ENCODE measurements at regions not wholly inside any gene's neighbourhood (a gene's known extent, or its start where the extent isn't known, plus 50 kb on each side); places are given as distances from the start of the nearest gene placed in this dataset.

DNA sequence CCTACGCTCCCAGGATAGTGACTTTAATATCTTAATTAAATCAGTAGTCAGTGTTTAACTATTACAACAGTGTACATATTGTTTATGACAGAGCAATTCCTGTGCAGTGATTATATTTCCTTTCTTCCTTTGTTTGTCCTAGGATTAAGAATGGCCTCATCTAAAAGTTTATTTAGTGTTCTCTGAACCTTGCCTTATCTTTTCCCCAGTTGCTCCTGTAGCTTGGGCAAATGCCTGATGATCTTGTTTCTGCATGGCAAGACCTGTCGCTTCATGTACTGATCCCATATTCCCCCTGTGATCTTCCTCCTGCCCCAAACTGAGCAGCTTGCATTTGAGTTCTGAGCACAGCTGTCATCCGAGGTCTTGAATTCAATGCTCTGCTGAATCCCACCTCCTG lies 69.1 kb upstream of the STUM start (continued):
- no peak for TF ChIP-seq ZNF552 (CRISPR knock-in tag; IDR thresholded peaks at IDR 0.05; ENCODE audit: borderline replicate concordance)
- TF ChIP-seq ZNF652 (CRISPR knock-in tag; IDR thresholded peaks at IDR 0.05; ENCODE audit: borderline replicate concordance, low read depth): no peak
- TF ChIP-seq, protein P1, sequence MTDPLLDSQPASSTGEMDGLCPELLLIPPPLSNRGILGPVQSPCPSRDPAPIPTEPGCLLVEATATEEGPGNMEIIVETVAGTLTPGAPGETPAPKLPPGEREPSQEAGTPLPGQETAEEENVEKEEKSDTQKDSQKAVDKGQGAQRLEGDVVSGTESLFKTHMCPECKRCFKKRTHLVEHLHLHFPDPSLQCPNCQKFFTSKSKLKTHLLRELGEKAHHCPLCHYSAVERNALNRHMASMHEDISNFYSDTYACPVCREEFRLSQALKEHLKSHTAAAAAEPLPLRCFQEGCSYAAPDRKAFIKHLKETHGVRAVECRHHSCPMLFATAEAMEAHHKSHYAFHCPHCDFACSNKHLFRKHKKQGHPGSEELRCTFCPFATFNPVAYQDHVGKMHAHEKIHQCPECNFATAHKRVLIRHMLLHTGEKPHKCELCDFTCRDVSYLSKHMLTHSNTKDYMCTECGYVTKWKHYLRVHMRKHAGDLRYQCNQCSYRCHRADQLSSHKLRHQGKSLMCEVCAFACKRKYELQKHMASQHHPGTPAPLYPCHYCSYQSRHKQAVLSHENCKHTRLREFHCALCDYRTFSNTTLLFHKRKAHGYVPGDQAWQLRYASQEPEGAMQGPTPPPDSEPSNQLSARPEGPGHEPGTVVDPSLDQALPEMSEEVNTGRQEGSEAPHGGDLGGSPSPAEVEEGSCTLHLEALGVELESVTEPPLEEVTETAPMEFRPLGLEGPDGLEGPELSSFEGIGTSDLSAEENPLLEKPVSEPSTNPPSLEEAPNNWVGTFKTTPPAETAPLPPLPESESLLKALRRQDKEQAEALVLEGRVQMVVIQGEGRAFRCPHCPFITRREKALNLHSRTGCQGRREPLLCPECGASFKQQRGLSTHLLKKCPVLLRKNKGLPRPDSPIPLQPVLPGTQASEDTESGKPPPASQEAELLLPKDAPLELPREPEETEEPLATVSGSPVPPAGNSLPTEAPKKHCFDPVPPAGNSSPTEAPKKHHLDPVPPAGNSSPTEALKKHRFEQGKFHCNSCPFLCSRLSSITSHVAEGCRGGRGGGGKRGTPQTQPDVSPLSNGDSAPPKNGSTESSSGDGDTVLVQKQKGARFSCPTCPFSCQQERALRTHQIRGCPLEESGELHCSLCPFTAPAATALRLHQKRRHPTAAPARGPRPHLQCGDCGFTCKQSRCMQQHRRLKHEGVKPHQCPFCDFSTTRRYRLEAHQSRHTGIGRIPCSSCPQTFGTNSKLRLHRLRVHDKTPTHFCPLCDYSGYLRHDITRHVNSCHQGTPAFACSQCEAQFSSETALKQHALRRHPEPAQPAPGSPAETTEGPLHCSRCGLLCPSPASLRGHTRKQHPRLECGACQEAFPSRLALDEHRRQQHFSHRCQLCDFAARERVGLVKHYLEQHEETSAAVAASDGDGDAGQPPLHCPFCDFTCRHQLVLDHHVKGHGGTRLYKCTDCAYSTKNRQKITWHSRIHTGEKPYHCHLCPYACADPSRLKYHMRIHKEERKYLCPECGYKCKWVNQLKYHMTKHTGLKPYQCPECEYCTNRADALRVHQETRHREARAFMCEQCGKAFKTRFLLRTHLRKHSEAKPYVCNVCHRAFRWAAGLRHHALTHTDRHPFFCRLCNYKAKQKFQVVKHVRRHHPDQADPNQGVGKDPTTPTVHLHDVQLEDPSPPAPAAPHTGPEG (CRISPR knock-in tag; IDR thresholded peaks at IDR 0.05): no peak
- TF ChIP-seq KAT8 (CRISPR knock-in tag; IDR thresholded peaks at IDR 0.05): 0 out of 2 replicates have a peak, but pooled peaks have one; percentile 28
- TF ChIP-seq, protein P2, sequence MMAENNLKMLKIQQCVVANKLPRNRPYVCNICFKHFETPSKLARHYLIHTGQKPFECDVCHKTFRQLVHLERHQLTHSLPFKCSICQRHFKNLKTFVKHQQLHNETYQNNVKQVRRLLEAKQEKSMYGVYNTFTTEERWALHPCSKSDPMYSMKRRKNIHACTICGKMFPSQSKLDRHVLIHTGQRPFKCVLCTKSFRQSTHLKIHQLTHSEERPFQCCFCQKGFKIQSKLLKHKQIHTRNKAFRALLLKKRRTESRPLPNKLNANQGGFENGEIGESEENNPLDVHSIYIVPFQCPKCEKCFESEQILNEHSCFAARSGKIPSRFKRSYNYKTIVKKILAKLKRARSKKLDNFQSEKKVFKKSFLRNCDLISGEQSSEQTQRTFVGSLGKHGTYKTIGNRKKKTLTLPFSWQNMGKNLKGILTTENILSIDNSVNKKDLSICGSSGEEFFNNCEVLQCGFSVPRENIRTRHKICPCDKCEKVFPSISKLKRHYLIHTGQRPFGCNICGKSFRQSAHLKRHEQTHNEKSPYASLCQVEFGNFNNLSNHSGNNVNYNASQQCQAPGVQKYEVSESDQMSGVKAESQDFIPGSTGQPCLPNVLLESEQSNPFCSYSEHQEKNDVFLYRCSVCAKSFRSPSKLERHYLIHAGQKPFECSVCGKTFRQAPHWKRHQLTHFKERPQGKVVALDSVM (CRISPR knock-in tag; IDR thresholded peaks at IDR 0.05): no peak
- peak; percentile 99 for TF ChIP-seq HHEX (CRISPR knock-in tag; IDR thresholded peaks at IDR 0.05)
- TF ChIP-seq, protein P3, sequence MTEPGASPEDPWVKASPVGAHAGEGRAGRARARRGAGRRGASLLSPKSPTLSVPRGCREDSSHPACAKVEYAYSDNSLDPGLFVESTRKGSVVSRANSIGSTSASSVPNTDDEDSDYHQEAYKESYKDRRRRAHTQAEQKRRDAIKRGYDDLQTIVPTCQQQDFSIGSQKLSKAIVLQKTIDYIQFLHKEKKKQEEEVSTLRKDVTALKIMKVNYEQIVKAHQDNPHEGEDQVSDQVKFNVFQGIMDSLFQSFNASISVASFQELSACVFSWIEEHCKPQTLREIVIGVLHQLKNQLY (CRISPR knock-in tag; IDR thresholded peaks at IDR 0.05): no peak
- TF ChIP-seq ZNF670 (CRISPR knock-in tag; IDR thresholded peaks at IDR 0.05; ENCODE audit: borderline replicate concordance): no peak
- TF ChIP-seq IRX3 (CRISPR knock-in tag; IDR thresholded peaks at IDR 0.05; ENCODE audit: borderline replicate concordance, low read depth): no peak
- no peak for TF ChIP-seq SRF (IDR thresholded peaks at IDR 0.05; ENCODE audit: low read depth, low read length)
- no peak for TF ChIP-seq ZNF263 (CRISPR knock-in tag; IDR thresholded peaks at IDR 0.05)
- no peak for TF ChIP-seq HOXD1 (CRISPR knock-in tag; IDR thresholded peaks at IDR 0.05)
- TF ChIP-seq, protein P4, sequence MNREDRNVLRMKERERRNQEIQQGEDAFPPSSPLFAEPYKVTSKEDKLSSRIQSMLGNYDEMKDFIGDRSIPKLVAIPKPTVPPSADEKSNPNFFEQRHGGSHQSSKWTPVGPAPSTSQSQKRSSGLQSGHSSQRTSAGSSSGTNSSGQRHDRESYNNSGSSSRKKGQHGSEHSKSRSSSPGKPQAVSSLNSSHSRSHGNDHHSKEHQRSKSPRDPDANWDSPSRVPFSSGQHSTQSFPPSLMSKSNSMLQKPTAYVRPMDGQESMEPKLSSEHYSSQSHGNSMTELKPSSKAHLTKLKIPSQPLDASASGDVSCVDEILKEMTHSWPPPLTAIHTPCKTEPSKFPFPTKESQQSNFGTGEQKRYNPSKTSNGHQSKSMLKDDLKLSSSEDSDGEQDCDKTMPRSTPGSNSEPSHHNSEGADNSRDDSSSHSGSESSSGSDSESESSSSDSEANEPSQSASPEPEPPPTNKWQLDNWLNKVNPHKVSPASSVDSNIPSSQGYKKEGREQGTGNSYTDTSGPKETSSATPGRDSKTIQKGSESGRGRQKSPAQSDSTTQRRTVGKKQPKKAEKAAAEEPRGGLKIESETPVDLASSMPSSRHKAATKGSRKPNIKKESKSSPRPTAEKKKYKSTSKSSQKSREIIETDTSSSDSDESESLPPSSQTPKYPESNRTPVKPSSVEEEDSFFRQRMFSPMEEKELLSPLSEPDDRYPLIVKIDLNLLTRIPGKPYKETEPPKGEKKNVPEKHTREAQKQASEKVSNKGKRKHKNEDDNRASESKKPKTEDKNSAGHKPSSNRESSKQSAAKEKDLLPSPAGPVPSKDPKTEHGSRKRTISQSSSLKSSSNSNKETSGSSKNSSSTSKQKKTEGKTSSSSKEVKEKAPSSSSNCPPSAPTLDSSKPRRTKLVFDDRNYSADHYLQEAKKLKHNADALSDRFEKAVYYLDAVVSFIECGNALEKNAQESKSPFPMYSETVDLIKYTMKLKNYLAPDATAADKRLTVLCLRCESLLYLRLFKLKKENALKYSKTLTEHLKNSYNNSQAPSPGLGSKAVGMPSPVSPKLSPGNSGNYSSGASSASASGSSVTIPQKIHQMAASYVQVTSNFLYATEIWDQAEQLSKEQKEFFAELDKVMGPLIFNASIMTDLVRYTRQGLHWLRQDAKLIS (CRISPR knock-in tag; IDR thresholded peaks at IDR 0.05): no peak
- TF ChIP-seq ELF3 (CRISPR knock-in tag; IDR thresholded peaks at IDR 0.05): no peak
- no peak for TF ChIP-seq PHF20 (CRISPR knock-in tag; IDR thresholded peaks at IDR 0.05)
- TF ChIP-seq SOX13 (IDR thresholded peaks at IDR 0.05): peak; percentile 37; the same call in 1 of the 2 replicates
- peak in 1 of 2 experiments; percentile 94; a peak in 2 of 4 replicates for TF ChIP-seq SOX13 (CRISPR knock-in tag; conservative IDR thresholded peaks at IDR 0.05 in 1 of 2, IDR thresholded peaks at IDR 0.05 in 1 of 2)
- no peak for TF ChIP-seq NONO (IDR thresholded peaks at IDR 0.05)
- 0 out of 2 replicates have a peak, but pooled peaks have one; percentile 26 for TF ChIP-seq NONO (CRISPR knock-in tag; conservative IDR thresholded peaks at IDR 0.05)
- no peak for TF ChIP-seq ZNF230 (CRISPR knock-in tag; IDR thresholded peaks at IDR 0.05)
